ENCODE measurements at regions not wholly inside any gene's neighbourhood (a gene's known extent, or its start where the extent isn't known, plus 50 kb on each side); places are given as distances from the start of the nearest gene placed in this dataset.

GRCh38 chr13:106874323-106874722 is 306.4 kb upstream of the ARGLU1 start:
- Histone ChIP-seq H3K4me2 (no peak overlapping the region), H4K20me1 (ENCODE audit: insufficient read depth) (no peaks in the 10 kb centered on the region), H3K9me3 (ENCODE audit: insufficient read depth, low read depth) (0 out of 2 replicates have a peak, but pooled peaks cover 4% of the 10 kb centered on the region), H3K27me3 (ENCODE audit: insufficient read depth, low read depth) (no peaks in the 10 kb centered on the region), H3K4me1 (replicated peaks; ENCODE audit: insufficient read depth) (no peaks in the 10 kb centered on the region), H3K9me2 (ENCODE audit: insufficient read depth) (no peaks in the 10 kb centered on the region), H3F3A (ENCODE audit: insufficient read depth, low read depth) (no peaks in the 10 kb centered on the region), H3K27ac (no peak overlapping the region), H3K79me2 (ENCODE audit: low read depth) (no peaks in the 10 kb centered on the region), H3K36me3 (ENCODE audit: low read depth) (no peaks in the 10 kb centered on the region), H3K4me3 (no peak overlapping the region), H2AFZ (no peak overlapping the region)
- POLR2A ChIA-PET (ENCODE audit: unreplicated experiment) = interaction anchor here (0.5 kb wide), 1 partner anchor 79 kb away, joined by 4 read pairs; no protein-coding TSS in a partner anchor
- intact Hi-C loops (cut with micrococcal nuclease; ENCODE audit: unreplicated experiment) = no loop called here
- CTCF ChIA-PET = no interaction called here
- no peak for TF ChIP-seq EZH2 (IDR thresholded peaks at IDR 0.05; ENCODE audit: low read depth)
- TF ChIP-seq, protein P1, sequence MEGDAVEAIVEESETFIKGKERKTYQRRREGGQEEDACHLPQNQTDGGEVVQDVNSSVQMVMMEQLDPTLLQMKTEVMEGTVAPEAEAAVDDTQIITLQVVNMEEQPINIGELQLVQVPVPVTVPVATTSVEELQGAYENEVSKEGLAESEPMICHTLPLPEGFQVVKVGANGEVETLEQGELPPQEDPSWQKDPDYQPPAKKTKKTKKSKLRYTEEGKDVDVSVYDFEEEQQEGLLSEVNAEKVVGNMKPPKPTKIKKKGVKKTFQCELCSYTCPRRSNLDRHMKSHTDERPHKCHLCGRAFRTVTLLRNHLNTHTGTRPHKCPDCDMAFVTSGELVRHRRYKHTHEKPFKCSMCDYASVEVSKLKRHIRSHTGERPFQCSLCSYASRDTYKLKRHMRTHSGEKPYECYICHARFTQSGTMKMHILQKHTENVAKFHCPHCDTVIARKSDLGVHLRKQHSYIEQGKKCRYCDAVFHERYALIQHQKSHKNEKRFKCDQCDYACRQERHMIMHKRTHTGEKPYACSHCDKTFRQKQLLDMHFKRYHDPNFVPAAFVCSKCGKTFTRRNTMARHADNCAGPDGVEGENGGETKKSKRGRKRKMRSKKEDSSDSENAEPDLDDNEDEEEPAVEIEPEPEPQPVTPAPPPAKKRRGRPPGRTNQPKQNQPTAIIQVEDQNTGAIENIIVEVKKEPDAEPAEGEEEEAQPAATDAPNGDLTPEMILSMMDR (conservative IDR thresholded peaks at IDR 0.05) = no peak
- DNase-seq = no peak
- no TSS peak for BruUV-seq (replicated peaks)

DNA sequence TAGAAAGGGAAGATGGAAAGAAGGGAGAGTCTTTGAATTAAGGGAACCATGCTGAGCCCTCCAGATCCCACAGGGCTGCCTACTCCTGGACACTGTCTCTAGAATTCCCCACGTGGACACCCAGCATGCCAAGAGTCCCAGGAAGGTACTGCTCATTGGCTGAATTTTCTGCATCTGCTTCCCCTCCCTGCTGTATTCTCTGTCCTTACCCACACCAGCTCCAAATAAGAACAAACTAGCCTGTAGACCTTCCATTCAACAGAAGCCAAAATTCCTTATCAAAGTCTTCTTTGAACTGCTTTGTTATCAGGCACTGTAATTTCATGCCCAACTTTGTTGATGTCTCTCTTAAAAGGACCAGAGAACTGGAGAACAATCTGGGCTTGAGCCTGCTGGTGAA is 305.9 kb upstream of the ARGLU1 start:
- Histone ChIP-seq H3K36me3 (ENCODE audit: low read depth) (no peaks in the 10 kb centered on the region), H3K4me2 (no peak overlapping the region), H3K27me3 (ENCODE audit: insufficient read depth, low read depth) (no peaks in the 10 kb centered on the region), H2AFZ (no peak overlapping the region), H3K9me2 (ENCODE audit: insufficient read depth) (no peaks in the 10 kb centered on the region), H3K4me3 (no peak overlapping the region), H3K4me1 (replicated peaks; ENCODE audit: insufficient read depth) (no peaks in the 10 kb centered on the region), H4K20me1 (ENCODE audit: insufficient read depth) (no peaks in the 10 kb centered on the region), H3K27ac (no peak overlapping the region), H3K9me3 (ENCODE audit: insufficient read depth, low read depth) (0 out of 2 replicates have a peak, but pooled peaks cover 1% of the 10 kb centered on the region), H3K79me2 (ENCODE audit: low read depth) (no peaks in the 10 kb centered on the region), H3F3A (ENCODE audit: insufficient read depth, low read depth) (no peaks in the 10 kb centered on the region)
- ChIA-PET CTCF (no interaction called here), POLR2A (ENCODE audit: unreplicated experiment) (interaction anchor here (0.5 kb wide), 1 partner anchor 79 kb away, joined by 4 read pairs; no protein-coding TSS in a partner anchor)
- intact Hi-C loops (cut with micrococcal nuclease; ENCODE audit: unreplicated experiment) = no loop called here
- TF ChIP-seq, protein P1 (conservative IDR thresholded peaks at IDR 0.05) = no peak
- TF ChIP-seq EZH2 (IDR thresholded peaks at IDR 0.05; ENCODE audit: low read depth) = no peak
- no TSS peak for BruUV-seq (replicated peaks)
- no peak for DNase-seq

- Histone ChIP-seq H3K36me3 (ENCODE audit: low read depth) (no peaks in the 10 kb centered on the region), H4K20me1 (ENCODE audit: insufficient read depth) (no peaks in the 10 kb centered on the region), H3K4me3 (no peak overlapping the region), H3K79me2 (ENCODE audit: low read depth) (no peaks in the 10 kb centered on the region), H3K27me3 (ENCODE audit: insufficient read depth, low read depth) (no peaks in the 10 kb centered on the region), H3K27ac (no peak overlapping the region), H3F3A (ENCODE audit: insufficient read depth, low read depth) (peaks cover under 1% of the 10 kb centered on the region; the same call in 1 of the 2 replicates), H3K4me2 (no peak overlapping the region), H3K9me2 (ENCODE audit: insufficient read depth) (no peaks in the 10 kb centered on the region), H2AFZ (no peak overlapping the region), H3K4me1 (replicated peaks; ENCODE audit: insufficient read depth) (peaks cover 14% of the 10 kb centered on the region), H3K9me3 (ENCODE audit: insufficient read depth, low read depth) (no peaks in the 10 kb centered on the region; the same call in 1 of the 2 replicates)
- intact Hi-C loops (cut with micrococcal nuclease; ENCODE audit: unreplicated experiment) = no loop called here
- POLR2A ChIA-PET (ENCODE audit: unreplicated experiment) = no interaction called here
- DNase-seq = no peak
- TF ChIP-seq EZH2 (IDR thresholded peaks at IDR 0.05; ENCODE audit: low read depth) = no peak
- TF ChIP-seq, protein P1 (conservative IDR thresholded peaks at IDR 0.05) = no peak
- CTCF ChIA-PET = no interaction called here
- BruUV-seq (replicated peaks) = no TSS peak
Measured at GRCh38 chr13:106867249-106867648, 299.3 kb upstream of the ARGLU1 start.
